HCT116 (cell line): ENCODE measurements at regions not wholly inside any gene's neighbourhood (a gene's known extent, or its start where the extent isn't known, plus 50 kb on each side); places are given as distances from the start of the nearest gene placed in this dataset.

Source experiments
- ATAC-seq: fragments of 200-7000 bp; cut with Tn5 transposase; 2 replicates; pipeline ENCODE4 v1.9.1; 2020; ENCODE audit warnings: mild to moderate bottlenecking, moderate library complexity
- BruUV-seq: library from RNA; stranded (reverse); fragments of 400-500 nt; replicated peaks from 2 replicates; lab custom pipeline; 2021; lab: Mats Ljungman, UMichigan
- CTCF ChIA-PET: fragments of 300-600 bp; sonication (Branson Sonifier 250); formaldehyde crosslinking; loops from one replicate; lab custom pipeline; 2021; ENCODE audit warnings: antibody characterized with exemption; lab: Charles Lee
- POLR2A ChIA-PET: fragments of 300-600, 350-600 bp; sonication (Branson Sonifier 250); formaldehyde crosslinking; loops from one replicate; lab custom pipeline; 2021; ENCODE audit warnings: antibody characterized with exemption; lab: Charles Lee
- RAD21 ChIA-PET, 2 experiments: fragments of 300-600 bp; sonication (Branson Sonifier 250); formaldehyde crosslinking; loops; one replicate each; lab custom pipeline; 2023; ENCODE audit warnings: low total read pairs in 2 of 2; ENCODE audit not compliant: uncharacterized antibody in 2 of 2, unreplicated experiment in 2 of 2, low non-redundant PET in 1 of 2; lab: Charles Lee
- DNase-seq: peaks from one replicate; pipeline ENCODE4 v3.0.0-alpha.2; 2010; ENCODE audit warnings: low read depth, low spot score
- H2AFZ ChIP-seq: fragments of 200-600 bp; shearing (Covaris generic), sonication (generic); 2 replicates; pipeline ENCODE4 v1.6.1; 2017; ENCODE audit warnings: low read depth, mixed run types, mixed read lengths, antibody characterized with exemption, low read length; ENCODE audit not compliant: poor library complexity, severe bottlenecking
- H3K27ac ChIP-seq: 2 replicates; pipeline ENCODE4 v1.5.1; 2012; ENCODE audit warnings: low read depth, low read length
- H3K27me3 ChIP-seq: fragments of 200-600 bp; sonication (generic); 2 replicates; pipeline ENCODE4 v1.6.1; 2016; ENCODE audit warnings: mixed run types, low read length, mixed read lengths; ENCODE audit not compliant: insufficient read depth
- H3K36me3 ChIP-seq, 2 experiments: fragments of 200-500 bp in 1 of 2; fragments of 200-600 bp in 1 of 2; sonication (Bioruptor generic) in 1 of 2; sonication (generic) in 1 of 2; 2 replicates each; pipeline versions ENCODE4 v1.5.1 to v1.6.1; 2014 to 2016; ENCODE audit warnings: low read length in 2 of 2, inconsistent platforms in 1 of 2, mixed read lengths in 1 of 2, mixed run types in 1 of 2; ENCODE audit not compliant: insufficient read depth in 2 of 2, control insufficient read depth in 1 of 2
- H3K4me1 ChIP-seq, 2 experiments: fragments of 200-600 bp in 1 of 2; sonication (generic) in 1 of 2; 2 replicates each; pipeline versions ENCODE4 v1.5.1 to v1.6.1; 2012 to 2017; ENCODE audit warnings: low read length in 2 of 2, inconsistent platforms in 1 of 2, mild to moderate bottlenecking in 1 of 2, mixed read lengths in 1 of 2, mixed run types in 1 of 2, moderate library complexity in 1 of 2; ENCODE audit not compliant: insufficient read depth in 2 of 2, control insufficient read depth in 1 of 2
- H3K4me2 ChIP-seq: fragments of 200-600 bp; sonication (generic); 2 replicates; pipeline ENCODE4 v1.6.1; 2017; ENCODE audit warnings: mixed run types, low read length, mixed read lengths
- H3K4me3 ChIP-seq, 2 experiments: fragments of 200-600 bp in 1 of 2; sonication (generic) in 1 of 2; replicated peaks in 1 of 2; 2 replicates each; pipeline ENCODE4 v1.5.1; 2011 to 2016; ENCODE audit warnings: low read length in 2 of 2, control low read depth in 1 of 2, low read depth in 1 of 2, mild to moderate bottlenecking in 1 of 2, mixed read lengths in 1 of 2, mixed run types in 1 of 2
- H3K79me2 ChIP-seq: fragments of 200-600 bp; sonication (generic); 2 replicates; pipeline ENCODE4 v1.6.1; 2017; ENCODE audit warnings: mild to moderate bottlenecking, mixed run types, low read length, moderate library complexity, mixed read lengths; ENCODE audit not compliant: insufficient read depth
- H3K9ac ChIP-seq: fragments of 200-600 bp; sonication (generic); 2 replicates; pipeline ENCODE4 v1.6.1; 2016; ENCODE audit warnings: low read length, mixed read lengths
- H3K9me2 ChIP-seq: fragments of 200-600 bp; sonication (generic), shearing (Covaris generic); 2 replicates; pipeline ENCODE4 v1.6.1; 2017; ENCODE audit warnings: mixed run types, mild to moderate bottlenecking, moderate library complexity; ENCODE audit not compliant: insufficient read depth
- H3K9me3 ChIP-seq, 2 experiments: fragments of 200-500 bp in 1 of 2; fragments of 200-600 bp in 1 of 2; sonication (Bioruptor generic) in 1 of 2; sonication (generic) in 1 of 2; 2 replicates each; pipeline ENCODE4 v1.6.1; 2014 to 2017; ENCODE audit warnings: low read length in 2 of 2, mixed read lengths in 2 of 2, inconsistent platforms in 1 of 2, low read depth in 1 of 2, mild to moderate bottlenecking in 1 of 2, mixed run types in 1 of 2, moderate library complexity in 1 of 2; ENCODE audit not compliant: control insufficient read depth in 1 of 2, insufficient read depth in 1 of 2
- H4K20me1 ChIP-seq: fragments of 200-600 bp; sonication (generic), shearing (Covaris generic); 2 replicates; pipeline ENCODE4 v1.6.1; 2017; ENCODE audit warnings: mixed run types, mild to moderate bottlenecking, moderate library complexity; ENCODE audit not compliant: insufficient read depth
- CEBPB ChIP-seq: IDR thresholded peaks from 2 replicates; pipeline ENCODE4 v1.6.1; 2012; ENCODE audit warnings: low read depth
- EZH2 ChIP-seq: fragments of 200-600 bp; sonication (generic); IDR thresholded peaks from 2 replicates; pipeline ENCODE4 v1.6.1; 2017; ENCODE audit warnings: antibody characterized with exemption, mixed run types
- EZH2phosphoT487 ChIP-seq: fragments of 200-600 bp; IDR thresholded peaks from 2 replicates; pipeline ENCODE4 v1.6.1; 2018; ENCODE audit warnings: antibody characterized with exemption, borderline replicate concordance
- MAX ChIP-seq: IDR thresholded peaks from 2 replicates; pipeline ENCODE4 v1.6.1; 2012
- POLR2A ChIP-seq: IDR thresholded peaks from 2 replicates; pipeline ENCODE4 v1.7.0; 2011; ENCODE audit warnings: borderline replicate concordance; ENCODE audit not compliant: insufficient read depth, insufficient read length; ENCODE audit errors: extremely low read depth
- POLR2AphosphoS5 ChIP-seq: IDR thresholded peaks from 2 replicates; pipeline ENCODE4 v1.6.1; 2011; ENCODE audit warnings: mild to moderate bottlenecking, low read depth, low read length, moderate library complexity
- RAD21 ChIP-seq: IDR thresholded peaks from 2 replicates; pipeline ENCODE4 v1.6.1; 2012; ENCODE audit warnings: low read depth, mild to moderate bottlenecking
- REST ChIP-seq: IDR thresholded peaks from 2 replicates; pipeline ENCODE4 v1.6.1; 2012; ENCODE audit warnings: low read depth
- SIN3A ChIP-seq: IDR thresholded peaks from 2 replicates; pipeline ENCODE4 v1.6.1; 2012; ENCODE audit warnings: low read depth
- SP1 ChIP-seq: IDR thresholded peaks from 2 replicates; pipeline ENCODE4 v1.6.1; 2012; ENCODE audit warnings: low read depth
- SRF ChIP-seq: IDR thresholded peaks from 2 replicates; pipeline ENCODE4 v1.6.1; 2012; ENCODE audit warnings: low read depth
- TCF7L2 ChIP-seq: IDR thresholded peaks from 2 replicates; pipeline ENCODE4 v1.7.0; 2011; ENCODE audit warnings: borderline replicate concordance, inconsistent platforms; ENCODE audit not compliant: insufficient read depth, insufficient read length; ENCODE audit errors: extremely low read depth
- YY1 ChIP-seq: IDR thresholded peaks from 2 replicates; pipeline ENCODE4 v1.6.1; 2011; ENCODE audit warnings: low read length, low read depth, moderate library complexity, mild to moderate bottlenecking; ENCODE audit not compliant: insufficient replicate concordance; ENCODE audit errors: extremely low read depth
- ZBTB33 ChIP-seq: IDR thresholded peaks from 2 replicates; pipeline ENCODE4 v1.6.1; 2011; ENCODE audit warnings: mild to moderate bottlenecking, low read length, moderate library complexity; ENCODE audit not compliant: insufficient replicate concordance; ENCODE audit errors: extremely low read depth
- ZFX ChIP-seq: fragments of 450-650 bp; IDR thresholded peaks from 2 replicates; pipeline ENCODE4 v1.6.1; 2017
- intact Hi-C: fragments of 100-400 bp; cut with micrococcal nuclease; formaldehyde crosslinking; loops from 2 replicates; pipeline ENCODE4 v1.10.0; 2022

- Histone ChIP-seq H3K79me2 (no peaks in the 10 kb centered on the region), H3K9ac (no peak overlapping the region), H3K9me2 (no peaks in the 10 kb centered on the region)
- no peak for ATAC-seq
- TF ChIP-seq YY1 (no peak), EZH2 (no peak), SP1 (no peak), EZH2phosphoT487 (no peak), POLR2A (no peak), CEBPB (no peak), ZFX (no peak), REST (no peak), SIN3A (no peak), TCF7L2 (no peak), RAD21 (no peak), ZBTB33 (no peak), POLR2AphosphoS5 (no peak), MAX (no peak), SRF (no peak)
- TF ChIP-seq, all 23 proteins: peak for 0
- Histone ChIP-seq H4K20me1 (no peaks in the 10 kb centered on the region), H3K4me1 (peaks cover 0 to 6% of the 10 kb centered on the region in 2 experiments; a peak in 3 of 4 replicates), H3K4me2 (no peak overlapping the region), H3K36me3 (no peaks in the 10 kb centered on the region), H2AFZ (peak overlapping the region; percentile 15), H3K27ac (no peak overlapping the region), H3K27me3 (no peaks in the 10 kb centered on the region), H3K4me3 (no peak overlapping the region), H3K9me3 (no peaks in the 10 kb centered on the region)
- no peak for DNase-seq
- ChIA-PET CTCF (no interaction called here), RAD21 (no interaction called here), POLR2A (no interaction called here)
- intact Hi-C loops, result no loop called here
- BruUV-seq, result no TSS peak
These were observed 154.6 kb upstream of the ZNF608 start for GRCh38 chr5:124901081-124901480.
